GM23338 (cell line): ENCODE measurements at regions not wholly inside any gene's neighbourhood (a gene's known extent, or its start where the extent isn't known, plus 50 kb on each side); places are given as distances from the start of the nearest gene placed in this dataset.

Source experiments
- ATAC-seq: fragments of 200-7000 bp; cut with Tn5 transposase; 3 replicates; pipeline ENCODE4 v1.9.1; 2020
- DNase-seq: peaks from one replicate; pipeline ENCODE4 v3.0.0-alpha.2; 2015; ENCODE audit warnings: low spot score
- H2AFZ ChIP-seq: fragments of 200-600 bp; sonication (generic); 2 replicates; pipeline ENCODE4 v1.8.0; 2016; ENCODE audit warnings: antibody characterized with exemption, mild to moderate bottlenecking, moderate library complexity
- H3F3A ChIP-seq: fragments of 200-600 bp; sonication (generic); replicated peaks from 2 replicates; pipeline ENCODE4 v1.8.0; 2017; ENCODE audit warnings: antibody characterized with exemption, mixed run types, low read depth
- H3K27ac ChIP-seq: fragments of 200-600 bp; sonication (generic); 2 replicates; pipeline ENCODE4 v1.6.1; 2016; ENCODE audit warnings: low read depth
- H3K27me3 ChIP-seq: fragments of 200-600 bp; sonication (generic); 2 replicates; pipeline ENCODE4 v1.8.0; 2016; ENCODE audit warnings: mild to moderate bottlenecking, mixed run types, moderate library complexity; ENCODE audit not compliant: insufficient read depth
- H3K36me3 ChIP-seq: fragments of 200-600 bp; sonication (generic); 2 replicates; pipeline ENCODE4 v1.8.0; 2016; ENCODE audit warnings: mild to moderate bottlenecking; ENCODE audit not compliant: insufficient read depth
- H3K4me1 ChIP-seq: fragments of 200-600 bp; sonication (generic); 2 replicates; pipeline ENCODE4 v1.8.0; 2016; ENCODE audit warnings: mild to moderate bottlenecking, moderate library complexity; ENCODE audit not compliant: insufficient read depth
- H3K4me2 ChIP-seq: fragments of 200-600 bp; sonication (generic); 2 replicates; pipeline ENCODE4 v1.7.1; 2017; ENCODE audit warnings: mixed run types
- H3K4me3 ChIP-seq: fragments of 200-600 bp; sonication (generic); 2 replicates; pipeline ENCODE4 v1.6.1; 2016; ENCODE audit warnings: mixed run types
- H3K79me2 ChIP-seq: fragments of 200-600 bp; sonication (generic); replicated peaks from 2 replicates; pipeline ENCODE4 v1.8.0; 2017; ENCODE audit warnings: mild to moderate bottlenecking; ENCODE audit not compliant: insufficient read depth
- H3K9me2 ChIP-seq: fragments of 200-600 bp; sonication (generic); 2 replicates; pipeline ENCODE4 v1.8.0; 2017; ENCODE audit not compliant: insufficient read depth
- H4K20me1 ChIP-seq: fragments of 200-600 bp; sonication (generic); replicated peaks from 2 replicates; pipeline ENCODE4 v1.8.0; 2017; ENCODE audit warnings: mild to moderate bottlenecking; ENCODE audit not compliant: insufficient read depth
- H3K27ac Mint-ChIP-seq: 2 replicates; pipeline ENCODE4 v1.8.0; 2020; ENCODE audit warnings: inconsistent platforms, mild to moderate bottlenecking, moderate library complexity, mixed read lengths
- H3K27me3 Mint-ChIP-seq: 3 replicates; pipeline ENCODE4 v1.8.0; 2022; ENCODE audit warnings: low read depth, mild to moderate bottlenecking, moderate library complexity, mixed read lengths, inconsistent platforms; ENCODE audit not compliant: insufficient read depth, poor library complexity
- H3K36me3 Mint-ChIP-seq: 3 replicates; pipeline ENCODE4 v1.8.0; 2021; ENCODE audit warnings: low read depth, mild to moderate bottlenecking, inconsistent platforms, moderate library complexity, mixed read lengths
- H3K4me1 Mint-ChIP-seq: 3 replicates; pipeline ENCODE4 v1.8.0; 2020; ENCODE audit warnings: mild to moderate bottlenecking, inconsistent platforms, mixed read lengths
- H3K4me3 Mint-ChIP-seq: 3 replicates; pipeline ENCODE4 v1.8.0; 2021; ENCODE audit warnings: moderate library complexity, mild to moderate bottlenecking, inconsistent platforms, mixed read lengths
- H3K9me3 Mint-ChIP-seq: 3 replicates; pipeline ENCODE4 v1.8.0; 2020; ENCODE audit warnings: moderate library complexity, mild to moderate bottlenecking, inconsistent platforms, mixed read lengths
- CREB1 ChIP-seq: fragments of 250-450 bp; sonication (Bioruptor Pico); IDR thresholded peaks from 2 replicates; pipeline ENCODE4 v1.5.0; 2020; ENCODE audit warnings: low read depth, mild to moderate bottlenecking, moderate library complexity
- CTCF ChIP-seq, 2 experiments: fragments of 200-600 bp in 1 of 2; sonication (generic) in 1 of 2; conservative IDR thresholded peaks; 2 replicates each; pipeline versions ENCODE4 v1.5.1 to v1.6.1; 2016 to 2017; ENCODE audit warnings: antibody characterized with exemption in 2 of 2, low read depth in 2 of 2, mild to moderate bottlenecking in 2 of 2, moderate library complexity in 1 of 2
- ETS1 ChIP-seq: IDR thresholded peaks from 2 replicates; pipeline ENCODE4 v1.6.1; 2016; ENCODE audit warnings: antibody characterized with exemption
- EZH2 ChIP-seq: fragments of 200-600 bp; sonication (generic); IDR thresholded peaks from one replicate; pipeline ENCODE4 v1.8.0; 2017; ENCODE audit warnings: antibody characterized with exemption, mild to moderate bottlenecking, low read depth; ENCODE audit not compliant: unreplicated experiment
- EZH2phosphoT487 ChIP-seq: fragments of 200-600 bp; sonication (generic); IDR thresholded peaks from one replicate; pipeline ENCODE4 v1.8.1; 2018; ENCODE audit warnings: antibody characterized with exemption; ENCODE audit not compliant: unreplicated experiment
- JUNB ChIP-seq: IDR thresholded peaks from one replicate; pipeline ENCODE4 v1.6.1; 2016; ENCODE audit warnings: antibody characterized with exemption; ENCODE audit not compliant: unreplicated experiment
- NANOG ChIP-seq: IDR thresholded peaks from 2 replicates; pipeline ENCODE4 v1.6.1; 2016; ENCODE audit warnings: antibody characterized with exemption, borderline replicate concordance
- POLR2AphosphoS5 ChIP-seq: IDR thresholded peaks from 2 replicates; pipeline ENCODE4 v1.6.1; 2016; ENCODE audit warnings: antibody characterized with exemption, low read depth
- REST ChIP-seq: IDR thresholded peaks from one replicate; pipeline ENCODE4 v1.6.1; 2018; ENCODE audit warnings: antibody characterized with exemption; ENCODE audit not compliant: unreplicated experiment
- STAT1 ChIP-seq: IDR thresholded peaks from one replicate; pipeline ENCODE4 v1.6.1; 2016; ENCODE audit warnings: antibody characterized with exemption; ENCODE audit not compliant: unreplicated experiment
- ZNF114 ChIP-seq: fragments of 250-450 bp; sonication (Bioruptor Pico); IDR thresholded peaks from 2 replicates; pipeline ENCODE4 v1.5.0; 2020; ENCODE audit warnings: mild to moderate bottlenecking, moderate library complexity
- ZNF331 ChIP-seq: fragments of 250-450 bp; sonication (Bioruptor Pico); IDR thresholded peaks from 2 replicates; pipeline ENCODE4 v1.5.0; 2020; ENCODE audit warnings: low read depth, mild to moderate bottlenecking, moderate library complexity
- ZNF462 ChIP-seq: fragments of 250-450 bp; sonication (Bioruptor Pico); IDR thresholded peaks from 2 replicates; pipeline ENCODE4 v1.5.0; 2020; ENCODE audit warnings: mild to moderate bottlenecking, moderate library complexity

GRCh38 chr6:165086814-165087213, 222.6 kb downstream of the C6orf118 start:
- Mint-ChIP-seq H3K36me3 (peaks cover 7% of the 10 kb centered on the region; the same call in 2 of the 3 replicates), H3K4me3 (no peak overlapping the region), H3K9me3 (peaks cover 18% of the 10 kb centered on the region), H3K4me1 (no peaks in the 10 kb centered on the region), H3K27me3 (peaks cover 2% of the 10 kb centered on the region), H3K27ac (no peak overlapping the region)
- H4K20me1 ChIP-seq: no peaks in the 10 kb centered on the region
- no peak for ATAC-seq
- no peaks in the 10 kb centered on the region for H3K79me2 ChIP-seq
- no peak for TF ChIP-seq EZH2phosphoT487
- no peak for TF ChIP-seq JUNB
- no peak for TF ChIP-seq ZNF331 (CRISPR knock-in tag)
- TF ChIP-seq ETS1: no peak
- no peak for TF ChIP-seq CREB1 (CRISPR knock-in tag)
- no peak for TF ChIP-seq STAT1
- no peak for TF ChIP-seq REST
- no peak for TF ChIP-seq EZH2
- TF ChIP-seq NANOG: no peak
- TF ChIP-seq POLR2AphosphoS5: no peak
- no peak for TF ChIP-seq CTCF (conservative IDR thresholded peaks at IDR 0.05; ENCODE audit: low read depth in 2 of 2)
- TF ChIP-seq ZNF114 (CRISPR knock-in tag): no peak
- no peak for TF ChIP-seq ZNF462 (CRISPR knock-in tag)
- no peaks in the 10 kb centered on the region for H3K36me3 ChIP-seq
- no peak overlapping the region for H3K4me3 ChIP-seq
- no peak for DNase-seq
- H3K4me2 ChIP-seq: no peak overlapping the region
- 0 out of 2 replicates have a peak, but pooled peaks cover 3% of the 10 kb centered on the region for H3K9me2 ChIP-seq
- H3K27me3 ChIP-seq: no peaks in the 10 kb centered on the region
- H3F3A ChIP-seq: no peaks in the 10 kb centered on the region
- H2AFZ ChIP-seq: no peak overlapping the region
- no peaks in the 10 kb centered on the region for H3K4me1 ChIP-seq
- H3K27ac ChIP-seq: no peak overlapping the region
